ENCODE measurements at regions not wholly inside any gene's neighbourhood (a gene's known extent, or its start where the extent isn't known, plus 50 kb on each side); places are given as distances from the start of the nearest gene placed in this dataset.

- no peak for DNase-seq (ENCODE audit: low read depth)
These were observed 126.7 kb upstream of the NEDD9 start for GRCh38 chr6:11358904-11359830.

- no peak for DNase-seq (ENCODE audit: low read depth)
These were observed 124.8 kb upstream of the NEDD9 start for GRCh38 chr6:11357285-11357684.

DNA sequence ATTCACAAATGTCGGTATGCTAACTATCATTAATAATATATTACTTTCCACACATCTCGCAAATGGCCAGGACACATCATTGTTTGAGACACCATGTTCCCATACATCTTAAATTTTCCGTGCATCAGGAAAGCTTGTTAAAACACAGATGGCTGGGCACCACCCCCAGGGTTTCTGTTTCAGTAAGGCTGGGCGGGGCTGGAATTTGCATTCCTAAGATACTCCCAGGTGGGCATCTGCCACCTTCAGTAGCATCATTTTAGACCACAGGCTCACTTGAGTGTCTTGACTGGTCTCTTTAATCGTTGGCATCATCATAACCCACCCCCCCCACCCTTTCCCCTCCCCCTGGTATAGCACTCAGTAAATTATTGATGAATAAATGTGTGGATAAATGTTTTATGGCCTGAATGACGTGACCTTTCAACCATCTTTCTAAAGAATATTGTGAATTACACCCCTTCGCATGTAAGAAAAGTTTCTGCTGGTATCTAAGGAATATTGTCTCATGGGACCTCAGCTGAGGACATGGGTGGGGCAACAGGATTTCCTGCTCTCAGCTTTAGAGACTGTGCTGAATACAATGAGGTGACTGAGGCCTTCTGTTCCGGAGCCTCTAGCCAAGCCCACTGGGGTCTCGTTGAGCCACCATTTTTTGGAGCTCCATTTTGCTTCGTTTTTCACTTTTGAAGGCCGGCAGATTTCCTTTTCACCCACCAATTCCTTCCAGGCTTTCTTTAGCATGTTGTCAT is 124.1 kb upstream of the NEDD9 start:
- no peak for DNase-seq (ENCODE audit: low read depth)

DNA sequence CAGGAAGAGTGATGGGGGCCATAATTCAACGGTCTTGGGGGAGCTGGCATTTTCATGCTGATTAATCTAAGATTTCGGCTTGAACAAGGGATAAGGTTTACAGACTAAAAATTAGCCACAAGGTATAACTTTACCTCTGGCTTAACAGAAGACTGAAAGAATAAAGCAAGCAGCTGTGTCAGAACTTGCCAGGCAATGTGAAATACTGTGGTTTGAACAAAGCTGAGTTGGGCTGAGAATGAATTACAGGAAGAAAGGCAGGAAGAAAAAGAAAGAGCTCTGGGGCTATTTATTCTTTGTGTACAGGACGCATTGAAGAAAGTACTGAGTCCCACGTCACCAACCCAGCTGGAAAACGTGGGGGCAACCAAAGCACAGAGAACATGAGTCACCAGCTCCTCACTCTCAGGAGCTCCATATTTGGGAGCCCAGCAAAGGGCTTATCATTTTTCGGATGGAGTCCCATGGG is 121.5 kb upstream of the NEDD9 start:
- peak; percentile 28 for DNase-seq (ENCODE audit: low read depth)

GRCh38 chr6:11350294-11350693 is 117.8 kb upstream of the NEDD9 start:
- no peak for DNase-seq (ENCODE audit: low read depth)

- no peak for DNase-seq (ENCODE audit: low read depth)
These were observed 117.4 kb upstream of the NEDD9 start for GRCh38 chr6:11349880-11350279.

DNA sequence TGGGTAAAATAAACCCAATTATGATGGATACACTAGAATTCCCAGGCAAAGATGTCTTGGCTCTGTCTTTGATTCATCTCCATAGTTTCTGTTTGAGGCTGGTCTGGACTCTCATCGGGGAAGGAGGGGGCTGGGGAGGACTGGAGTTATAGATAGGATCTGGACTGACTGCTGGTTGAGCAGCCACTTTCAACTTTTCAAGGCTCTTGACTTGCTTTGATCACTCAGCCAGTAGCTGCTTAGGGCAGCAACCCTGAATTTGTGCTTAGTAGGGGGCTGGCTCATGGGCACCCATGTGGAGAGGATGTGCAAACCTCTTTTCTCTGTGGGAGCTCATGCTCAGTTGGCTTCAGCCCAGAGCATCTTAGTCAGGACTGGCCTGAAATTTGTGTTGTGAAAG is 114.0 kb upstream of the NEDD9 start:
- no peak for DNase-seq (ENCODE audit: low read depth)

DNA sequence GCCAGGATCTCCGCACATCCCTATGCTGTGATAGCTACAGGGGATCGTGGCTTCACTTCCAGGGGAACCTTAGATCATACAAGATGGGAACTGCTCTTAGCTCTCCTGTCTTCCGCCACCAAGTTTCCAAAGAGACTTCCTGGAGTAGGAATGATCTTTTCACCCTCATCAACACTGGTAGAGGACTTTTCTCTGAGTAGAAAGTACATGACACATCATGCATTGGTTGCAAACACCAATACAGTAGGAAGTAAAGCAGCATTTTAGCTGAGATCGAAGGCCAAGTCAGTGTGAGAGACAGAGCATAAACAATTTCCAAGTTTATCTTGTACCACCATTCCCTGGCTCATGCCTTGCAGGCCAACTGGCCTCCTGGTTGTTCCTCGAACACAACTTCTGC is 113.1 kb upstream of the NEDD9 start:
- no peak for DNase-seq (ENCODE audit: low read depth)

DNA sequence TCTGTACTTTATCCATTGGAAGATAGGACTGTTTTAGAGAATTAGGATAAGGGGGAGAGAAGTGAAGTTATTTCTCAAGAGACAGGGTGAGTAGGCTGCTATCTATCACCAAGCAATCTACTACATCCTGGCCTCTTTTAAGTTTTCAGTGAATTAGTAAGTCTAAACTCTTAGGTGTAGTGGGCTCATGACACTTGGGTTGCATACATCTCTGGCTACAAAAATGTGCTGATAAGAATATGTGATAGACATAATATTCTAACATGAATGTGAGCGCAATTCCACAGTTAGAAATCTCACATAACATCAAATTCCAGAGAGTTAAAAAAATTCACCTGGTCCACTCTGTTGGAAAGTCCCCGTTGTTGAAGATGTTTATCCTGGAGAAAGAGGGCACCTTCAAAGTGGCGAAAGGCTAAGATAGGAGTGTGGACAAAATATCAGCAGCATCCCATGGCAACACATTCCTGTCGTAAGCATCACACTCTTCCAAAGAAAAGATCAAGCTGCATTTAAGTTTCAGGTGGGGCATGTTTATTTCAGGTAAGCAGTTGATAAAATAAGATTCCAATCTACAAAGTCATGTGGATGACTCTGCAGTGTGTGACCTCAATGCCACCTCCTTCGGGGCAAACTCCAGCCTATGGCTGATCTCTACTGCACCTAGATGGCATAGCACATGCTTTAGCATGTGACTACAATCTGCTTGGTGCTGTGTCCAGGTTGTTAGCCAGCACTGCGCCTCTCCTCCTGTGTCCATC is 111.7 kb upstream of the NEDD9 start:
- no peak for DNase-seq (ENCODE audit: low read depth)

DNA sequence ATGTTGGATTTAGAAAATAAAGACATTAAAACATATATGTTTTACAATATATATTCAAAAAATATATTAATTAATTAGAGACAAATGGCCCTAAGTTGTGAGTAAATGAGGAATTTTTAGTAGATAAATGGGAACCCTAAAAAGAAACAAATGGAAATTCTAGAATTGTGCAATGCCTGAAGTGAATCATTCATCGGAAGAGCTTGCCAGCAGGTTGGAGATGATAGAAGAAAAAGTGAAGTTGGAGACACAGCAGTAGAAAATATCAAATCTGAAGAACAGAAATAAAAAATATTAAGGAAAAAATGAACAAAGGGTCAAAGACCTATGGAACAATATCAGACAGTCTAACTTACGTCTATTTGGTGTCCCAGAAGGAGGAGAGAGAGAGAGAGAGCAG is 109.4 kb upstream of the NEDD9 start:
- DNase-seq (ENCODE audit: low read depth): no peak

- no peak for DNase-seq (ENCODE audit: low read depth)
These were observed 108.8 kb upstream of the NEDD9 start for GRCh38 chr6:11341303-11341702.

GRCh38 chr6:11339380-11339779 is 106.9 kb upstream of the NEDD9 start:
- no peak for DNase-seq (ENCODE audit: low read depth)

- DNase-seq (ENCODE audit: low read depth): no peak
These were observed 104.8 kb upstream of the NEDD9 start for GRCh38 chr6:11337306-11337705.

DNA sequence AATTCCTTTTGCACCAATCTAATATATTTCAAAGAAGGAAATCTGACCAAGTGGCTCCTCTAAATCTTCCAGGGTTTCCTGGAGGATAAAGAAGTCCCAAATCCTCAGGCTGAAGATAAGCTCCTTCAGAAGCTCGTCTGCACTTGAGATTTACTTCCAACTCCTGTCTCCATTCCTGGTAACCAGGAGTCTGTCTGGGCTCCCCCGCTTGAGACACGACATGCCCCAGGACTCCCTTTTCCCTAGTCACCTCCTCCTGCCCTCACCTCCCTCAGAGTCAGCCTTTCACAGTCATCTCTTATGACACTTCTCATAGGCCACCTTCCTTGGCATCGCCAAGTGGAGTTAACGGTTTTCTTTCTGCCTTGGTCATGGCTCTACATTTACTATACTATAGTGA is 103.4 kb upstream of the NEDD9 start:
- DNase-seq (ENCODE audit: low read depth): no peak

- no peak for DNase-seq (ENCODE audit: low read depth)
These were observed 100.8 kb upstream of the NEDD9 start for GRCh38 chr6:11333132-11333849.

GRCh38 chr6:11332463-11332862 is 100.0 kb upstream of the NEDD9 start:
- no peak for DNase-seq (ENCODE audit: low read depth)

DNA sequence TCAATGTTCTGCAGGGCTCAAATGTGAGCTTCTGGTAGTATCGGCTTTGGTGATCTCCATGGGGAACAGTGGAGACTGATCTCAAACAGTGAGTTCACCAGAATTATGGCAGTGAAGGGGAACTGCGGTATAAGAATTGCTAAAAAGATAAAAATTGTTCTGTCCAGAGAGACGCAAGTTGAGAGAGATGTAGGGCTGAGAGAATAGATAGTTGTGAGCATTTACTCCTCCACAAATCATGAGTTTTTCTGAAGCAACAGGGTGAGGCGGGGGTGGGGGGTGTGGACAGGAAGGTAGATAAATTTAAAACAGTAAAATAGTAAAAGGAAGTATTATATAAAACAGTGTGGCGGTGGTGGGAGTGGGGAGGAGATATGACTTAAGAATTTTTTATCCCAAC is 98.6 kb upstream of the NEDD9 start:
- DNase-seq (ENCODE audit: low read depth): no peak

GRCh38 chr6:11330413-11330760 is 97.9 kb upstream of the NEDD9 start:
- DNase-seq (ENCODE audit: low read depth): no peak

DNA sequence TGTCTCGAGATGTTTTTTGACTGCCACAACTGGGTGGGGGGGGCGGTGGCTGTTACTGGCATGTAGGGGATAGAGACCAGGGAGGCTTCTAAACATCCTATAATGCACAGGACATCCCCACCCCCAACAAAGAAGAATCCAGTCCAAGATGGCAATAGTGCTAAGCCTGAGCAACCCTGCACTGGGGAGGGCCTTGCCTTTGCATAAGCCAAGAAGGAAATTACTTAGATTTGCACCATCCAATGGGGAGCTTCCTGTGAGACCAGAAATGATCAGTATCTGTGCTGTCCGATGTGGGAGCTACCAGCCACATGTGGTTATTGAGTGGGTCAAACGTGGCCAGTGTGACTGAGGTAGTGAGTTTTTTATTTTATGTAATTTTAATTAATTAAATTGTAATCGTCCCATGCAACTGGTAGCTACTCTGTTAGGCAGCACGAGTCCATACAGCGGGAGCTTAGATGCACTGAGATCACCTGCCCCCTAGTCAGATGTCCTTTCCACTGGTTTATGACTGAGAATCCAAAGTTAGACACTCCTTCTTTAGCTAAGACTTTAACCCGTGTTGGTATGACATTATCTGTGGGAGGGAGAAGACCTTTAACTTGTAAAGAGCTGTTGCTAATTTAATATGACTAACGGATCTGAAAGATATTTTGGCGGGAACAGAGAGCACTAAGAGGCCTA is 97.4 kb upstream of the NEDD9 start:
- no peak for DNase-seq (ENCODE audit: low read depth)

- DNase-seq (ENCODE audit: low read depth): no peak
These were observed 96.3 kb upstream of the NEDD9 start for GRCh38 chr6:11328613-11329247.

DNA sequence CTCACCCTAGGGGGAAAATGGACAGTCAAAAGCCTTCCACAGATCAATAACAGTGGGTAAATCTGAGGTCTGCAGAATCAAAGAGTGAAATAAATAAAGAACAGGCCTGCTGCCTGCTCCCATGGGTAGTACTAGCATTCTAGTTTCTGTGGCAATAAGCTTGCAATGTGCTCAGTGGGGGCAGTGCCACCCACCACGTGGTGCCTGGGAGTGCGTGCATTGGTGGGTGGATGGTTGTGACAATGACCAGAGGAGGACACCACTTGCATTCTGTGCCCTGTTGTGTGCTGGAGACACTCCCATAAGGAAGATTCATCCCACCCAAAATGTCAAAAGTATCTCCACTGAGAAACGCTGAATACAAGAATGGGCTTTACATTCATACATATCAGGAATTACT is 95.5 kb upstream of the NEDD9 start:
- DNase-seq (ENCODE audit: low read depth): no peak

All from T follicular helper cell (primary cell).